HG02678 (cell line): ENCODE measurements at regions not wholly inside any gene's neighbourhood (a gene's known extent, or its start where the extent isn't known, plus 50 kb on each side); places are given as distances from the start of the nearest gene placed in this dataset.

Experiments used
- ATAC-seq: cut with Tn5 transposase; IDR thresholded peaks from one replicate; pipeline ENCODE4 v1.9.1; 2021; ENCODE audit warnings: mild to moderate bottlenecking, moderate library complexity; ENCODE audit not compliant: unreplicated experiment

GRCh38 chr5:61596265-61596664 lies 264.2 kb downstream of the ZSWIM6 start:
- no peak for ATAC-seq

- ATAC-seq: no peak
Measured at GRCh38 chr5:61597684-61598083, 265.6 kb downstream of the ZSWIM6 start.

GRCh38 chr5:61598126-61598525 lies 266.1 kb downstream of the ZSWIM6 start:
- ATAC-seq: no peak

DNA sequence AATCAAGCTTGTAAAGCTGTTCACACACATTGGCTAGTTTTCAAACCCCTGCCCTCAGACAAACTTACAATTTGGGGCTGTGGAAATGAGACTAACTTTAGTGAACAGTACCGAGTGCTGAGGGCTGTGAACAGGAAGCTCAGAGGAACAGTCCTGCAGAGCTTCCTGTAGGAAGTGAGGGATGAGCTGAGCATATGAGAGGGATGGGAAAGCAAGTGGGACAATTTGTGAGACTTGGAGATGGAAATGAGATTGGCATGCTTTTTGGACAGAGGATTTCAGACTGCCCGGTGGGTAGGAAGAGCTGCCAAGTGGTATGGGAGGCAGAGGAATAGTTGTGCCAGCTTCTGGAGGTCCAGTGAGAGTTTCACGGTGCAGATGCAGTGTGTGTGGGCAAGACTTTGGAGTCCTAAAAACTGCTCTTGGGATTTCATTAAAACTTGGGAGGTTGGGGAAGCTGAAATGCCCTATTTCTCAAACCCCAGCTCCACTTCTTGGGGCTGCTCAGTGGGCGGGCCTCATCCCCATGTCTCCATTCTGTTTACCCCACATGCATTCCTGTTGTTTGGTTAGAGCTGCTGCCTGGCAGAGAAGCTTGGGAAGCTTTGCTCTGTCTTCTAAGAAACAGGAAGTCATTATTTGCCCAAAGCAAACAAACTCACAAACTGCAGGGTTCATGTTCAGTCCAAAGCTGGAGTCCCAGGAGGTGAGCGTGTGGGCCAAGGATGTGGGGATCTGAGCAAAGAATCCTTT lies 267.5 kb downstream of the ZSWIM6 start:
- ATAC-seq: no peak

DNA sequence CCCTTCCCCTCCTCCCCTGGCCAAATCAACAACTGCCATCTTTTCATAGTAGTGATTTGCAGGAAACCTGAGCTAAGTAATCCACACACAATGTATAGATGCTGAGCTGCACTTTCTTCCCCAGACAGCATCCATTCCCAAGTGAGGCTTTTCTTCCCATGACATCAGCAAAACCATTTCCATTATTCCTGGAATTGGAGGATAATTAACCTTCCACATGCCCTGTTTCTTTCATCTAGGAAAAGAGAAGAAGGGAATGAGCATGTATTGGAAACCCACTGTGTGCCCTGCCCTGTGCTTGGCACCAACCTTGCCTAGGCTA lies 268.0 kb downstream of the ZSWIM6 start:
- ATAC-seq: no peak

DNA sequence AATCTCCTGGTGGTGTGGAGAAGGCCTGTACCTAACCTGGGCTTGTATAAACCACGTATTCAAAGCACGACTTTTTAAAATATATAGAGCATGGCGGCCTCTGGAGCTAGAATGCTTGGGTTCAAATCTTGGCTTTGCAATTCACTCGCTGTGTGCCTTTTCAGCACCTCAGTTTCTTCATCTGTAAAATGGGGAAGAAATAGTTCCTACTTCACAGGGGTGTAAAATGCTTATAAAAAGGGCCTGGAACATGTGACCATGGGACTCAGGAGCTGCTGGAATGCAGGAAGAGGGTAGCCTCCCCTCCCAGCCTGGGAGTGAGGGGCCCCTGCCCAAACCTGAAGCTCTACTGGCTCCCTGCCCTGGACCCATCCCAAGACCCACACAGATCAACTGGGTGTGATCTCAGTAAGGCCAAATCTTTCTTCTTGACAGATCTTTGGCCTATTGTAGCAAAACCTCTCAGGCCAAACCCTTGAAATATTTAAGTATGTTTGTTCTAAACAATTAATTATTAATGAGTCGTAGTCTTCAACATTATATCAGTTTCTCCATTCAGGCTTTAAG lies 269.0 kb downstream of the ZSWIM6 start:
- ATAC-seq: no peak

DNA sequence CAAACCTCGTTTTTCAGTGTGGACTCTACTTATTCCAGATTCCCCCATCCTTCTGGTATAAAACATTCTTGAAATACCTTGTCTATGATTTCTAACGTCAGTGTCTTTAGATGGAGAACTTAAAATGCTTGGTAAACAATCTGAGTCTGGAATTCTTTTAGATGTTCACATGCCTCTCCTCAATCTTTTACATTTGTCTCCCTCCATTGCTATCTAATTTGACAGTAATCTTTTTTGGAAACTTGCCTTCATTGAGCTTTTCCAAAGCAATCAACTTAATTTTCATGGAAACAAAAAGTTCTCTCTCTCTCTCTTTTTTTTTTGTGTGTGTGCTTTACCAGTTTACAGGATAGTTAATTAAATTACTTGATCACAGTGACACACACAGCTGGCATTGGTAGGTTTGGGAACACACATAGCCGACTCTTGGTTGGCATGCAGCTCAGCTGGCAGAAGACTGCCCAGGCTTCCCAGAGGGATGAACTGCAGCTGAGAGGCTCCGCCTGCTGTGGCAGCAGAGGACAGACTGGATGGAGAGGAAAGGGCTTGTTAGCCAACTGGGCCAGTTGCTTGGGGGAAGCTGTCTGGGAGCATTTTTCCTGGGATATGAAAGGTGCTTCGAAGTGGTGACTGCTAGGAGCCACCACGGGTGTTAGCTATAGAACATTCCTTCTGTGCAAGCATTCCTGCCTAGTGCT lies 271.3 kb downstream of the ZSWIM6 start:
- ATAC-seq: no peak

DNA sequence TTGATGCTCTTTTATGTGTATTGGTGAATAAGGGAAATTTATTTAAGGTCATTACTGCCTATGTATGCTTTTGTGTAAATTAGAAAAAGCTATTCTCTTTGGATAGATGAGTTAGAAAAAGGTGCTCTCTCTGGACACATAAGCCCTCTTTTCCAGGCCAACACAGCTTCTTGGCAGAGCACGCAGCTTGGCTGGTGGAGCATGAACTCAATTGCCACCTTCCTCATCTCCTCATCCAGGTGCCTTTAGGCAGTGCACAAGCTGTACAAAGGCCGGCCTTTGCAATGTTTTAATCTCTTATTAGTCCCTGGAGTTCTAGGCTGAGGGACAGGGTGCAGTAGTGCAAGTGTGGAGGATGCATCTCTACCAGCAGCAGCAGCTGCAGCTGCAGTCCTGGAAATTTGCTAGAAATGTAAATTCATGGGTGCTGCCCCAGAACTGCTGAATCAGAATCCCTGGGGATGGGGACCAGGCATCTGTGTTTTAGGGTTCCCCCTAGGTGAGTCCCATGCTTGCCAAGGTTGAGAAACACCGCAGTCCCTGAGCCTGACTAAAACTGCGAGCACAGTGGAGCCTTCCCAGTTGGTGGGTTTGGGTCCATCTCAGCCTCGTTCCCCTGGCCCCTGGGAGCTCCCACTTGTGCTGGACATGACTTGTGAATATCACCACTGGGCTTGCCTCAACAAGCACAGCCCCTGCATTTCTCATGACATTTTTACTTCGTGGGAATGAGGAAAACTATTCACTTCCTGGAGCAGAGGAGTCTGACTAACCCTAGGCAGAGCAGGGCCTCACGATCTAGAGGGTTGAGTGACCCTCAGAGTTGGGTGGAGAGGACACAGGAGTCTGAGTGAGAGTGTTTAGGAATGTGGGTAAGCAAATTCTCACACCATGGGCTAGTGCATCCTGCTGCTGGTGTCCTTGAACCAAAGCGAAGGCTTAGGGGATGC lies 272.3 kb downstream of the ZSWIM6 start:
- ATAC-seq: no peak

GRCh38 chr5:61609840-61610677 lies 278.0 kb downstream of the ZSWIM6 start:
- no peak for ATAC-seq

DNA sequence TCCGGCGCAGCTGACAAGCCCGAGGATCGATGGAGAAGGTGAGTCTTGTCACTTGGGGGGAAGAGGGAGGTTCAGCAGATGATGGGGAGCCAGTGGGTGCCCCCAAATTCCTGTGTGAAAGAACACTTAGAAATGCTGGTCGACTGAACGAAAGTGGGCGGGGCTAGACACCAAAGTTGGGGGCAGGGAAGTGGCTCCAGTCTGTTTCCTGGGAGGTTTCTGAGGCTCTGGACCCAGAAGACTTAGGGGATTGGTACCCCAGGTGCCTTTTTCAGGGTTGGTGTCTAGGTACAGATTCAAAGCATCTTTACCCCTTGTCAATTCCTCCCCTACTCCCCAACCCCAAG lies 278.6 kb downstream of the ZSWIM6 start:
- ATAC-seq: no peak

GRCh38 chr5:61612431-61612830 lies 280.4 kb downstream of the ZSWIM6 start:
- ATAC-seq: no peak

DNA sequence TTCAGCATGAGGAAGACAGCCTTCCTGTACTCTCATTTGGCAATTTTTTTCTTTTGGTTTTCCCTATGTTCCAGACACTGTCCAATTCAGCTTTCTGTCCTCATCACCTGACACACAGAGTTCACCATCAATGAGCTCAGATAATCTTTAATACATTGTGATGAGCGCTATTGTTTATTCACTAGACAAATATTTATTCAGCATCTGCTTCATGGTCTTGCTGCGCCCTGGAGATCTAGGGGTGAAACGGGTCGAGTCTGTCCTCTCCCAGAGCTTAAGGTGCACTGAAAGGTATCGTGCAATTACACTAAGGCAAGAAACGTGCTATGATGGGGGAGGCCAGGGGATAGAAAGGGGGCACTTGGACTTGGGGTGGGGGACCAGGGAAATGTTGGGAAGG lies 281.6 kb downstream of the ZSWIM6 start:
- no peak for ATAC-seq

- ATAC-seq: no peak
Measured at GRCh38 chr5:61614606-61615005, 282.5 kb downstream of the ZSWIM6 start.

DNA sequence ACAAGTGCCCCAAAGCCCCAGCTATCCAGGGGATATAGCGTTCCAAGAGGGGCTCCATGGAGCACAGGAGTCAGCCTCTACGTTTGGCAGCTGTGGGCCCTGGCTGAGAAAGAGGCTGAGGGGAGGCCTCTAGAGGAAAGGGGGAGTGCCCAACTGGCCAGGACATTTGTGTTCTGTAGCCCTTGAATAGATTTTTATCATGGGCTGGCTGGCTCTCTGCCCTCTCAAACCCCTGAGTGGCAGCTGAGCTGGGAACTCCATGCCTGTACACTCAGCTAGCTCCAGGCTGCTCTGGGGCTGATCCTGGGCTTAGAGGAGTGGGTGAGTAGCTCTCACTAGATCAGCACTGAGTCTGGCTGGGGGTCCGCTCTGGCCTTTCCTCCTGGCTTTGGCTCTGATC lies 285.0 kb downstream of the ZSWIM6 start:
- no peak for ATAC-seq

DNA sequence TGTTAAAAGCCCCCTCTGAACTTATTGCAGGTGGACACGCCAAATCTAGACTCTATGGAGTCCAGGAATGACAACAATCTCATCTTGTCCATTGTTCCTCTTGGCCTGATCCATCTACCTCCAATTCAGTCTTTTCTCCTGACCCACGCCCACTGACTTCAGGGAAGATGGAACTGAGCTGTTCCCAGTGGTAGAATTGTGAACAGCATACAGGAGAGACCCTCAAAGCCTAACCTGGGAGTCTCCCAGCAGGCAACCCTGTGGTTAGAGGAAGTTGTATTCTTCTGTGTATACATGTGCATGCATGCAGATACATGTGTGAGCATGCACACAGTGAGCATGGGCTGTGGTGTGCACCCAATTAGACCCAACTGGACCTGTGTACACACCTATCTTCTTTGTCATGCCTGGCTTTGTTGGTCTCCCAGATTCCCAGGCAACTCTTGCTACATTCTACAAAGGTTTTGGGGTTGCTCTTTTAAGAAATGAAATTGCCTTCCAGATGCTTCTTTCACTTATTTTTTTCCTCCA lies 286.0 kb downstream of the ZSWIM6 start:
- ATAC-seq: no peak

GRCh38 chr5:61618577-61618976 lies 286.5 kb downstream of the ZSWIM6 start:
- no peak for ATAC-seq

DNA sequence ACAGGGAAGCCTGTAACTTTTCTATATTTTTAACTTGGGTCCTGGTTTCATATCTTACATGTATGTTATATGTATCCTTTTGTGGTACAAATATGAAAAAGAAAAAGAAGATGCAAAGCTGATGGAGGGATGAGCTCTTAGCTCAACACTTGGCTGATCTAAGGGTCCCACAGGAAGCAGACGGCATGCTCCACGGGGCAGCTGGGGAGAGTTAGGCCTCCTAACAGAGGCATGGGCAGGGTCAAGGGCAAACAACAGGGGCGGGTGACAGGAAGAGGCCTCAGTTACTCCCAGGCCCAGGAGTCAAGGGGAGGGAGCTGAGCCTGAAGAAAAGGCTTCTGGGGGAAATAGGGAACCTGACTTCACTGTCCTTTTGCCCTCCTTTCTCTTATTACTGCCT lies 287.2 kb downstream of the ZSWIM6 start:
- no peak for ATAC-seq

DNA sequence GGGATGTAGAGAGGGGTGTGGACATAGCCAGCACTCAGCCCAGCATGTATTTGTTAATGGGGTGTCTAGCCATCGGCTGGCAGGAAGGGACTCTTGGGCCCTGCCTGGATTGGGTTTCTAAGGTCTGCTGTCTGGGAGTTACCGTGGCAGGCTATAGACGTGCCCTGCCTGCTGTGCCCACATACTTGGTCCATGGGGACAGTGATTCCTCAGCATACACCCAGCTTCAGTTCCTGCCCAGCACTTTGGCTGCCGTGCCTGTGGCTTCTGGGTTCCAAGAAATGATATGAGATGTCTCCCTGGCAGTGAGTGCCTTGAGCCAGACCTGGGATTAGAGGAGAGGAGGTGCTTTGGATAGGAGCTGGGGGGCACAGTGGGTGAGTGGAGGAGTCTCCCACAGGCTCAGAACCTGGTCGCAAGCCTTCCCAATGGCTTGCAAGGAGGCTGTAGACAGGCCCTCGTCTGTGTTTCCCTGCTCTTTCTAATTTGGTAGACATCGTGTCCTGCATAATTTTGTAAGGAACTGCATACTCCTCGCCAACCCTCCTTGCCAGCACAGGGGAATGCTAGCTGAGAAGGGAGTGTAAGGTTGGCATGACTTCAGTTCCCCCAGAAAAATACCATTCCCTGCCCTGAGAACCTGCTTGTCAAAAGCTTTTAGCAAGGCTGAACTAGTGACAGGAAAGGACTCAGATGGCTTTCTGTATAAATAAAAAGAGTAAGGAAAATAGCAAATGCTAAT lies 287.9 kb downstream of the ZSWIM6 start:
- no peak for ATAC-seq

GRCh38 chr5:61620699-61621182 lies 288.7 kb downstream of the ZSWIM6 start:
- ATAC-seq: no peak
